GM23338 (cell line): ENCODE measurements at regions not wholly inside any gene's neighbourhood (a gene's known extent, or its start where the extent isn't known, plus 50 kb on each side); places are given as distances from the start of the nearest gene placed in this dataset.

ENCODE experiments used
- ATAC-seq: fragments of 200-7000 bp; cut with Tn5 transposase; 3 replicates; pipeline ENCODE4 v1.9.1; 2020
- DNase-seq: peaks from one replicate; pipeline ENCODE4 v3.0.0-alpha.2; 2015; ENCODE audit warnings: low spot score
- H2AFZ ChIP-seq: fragments of 200-600 bp; sonication (generic); 2 replicates; pipeline ENCODE4 v1.8.0; 2016; ENCODE audit warnings: antibody characterized with exemption, mild to moderate bottlenecking, moderate library complexity
- H3F3A ChIP-seq: fragments of 200-600 bp; sonication (generic); replicated peaks from 2 replicates; pipeline ENCODE4 v1.8.0; 2017; ENCODE audit warnings: antibody characterized with exemption, mixed run types, low read depth
- H3K27ac ChIP-seq: fragments of 200-600 bp; sonication (generic); 2 replicates; pipeline ENCODE4 v1.6.1; 2016; ENCODE audit warnings: low read depth
- H3K27me3 ChIP-seq: fragments of 200-600 bp; sonication (generic); 2 replicates; pipeline ENCODE4 v1.8.0; 2016; ENCODE audit warnings: mild to moderate bottlenecking, mixed run types, moderate library complexity; ENCODE audit not compliant: insufficient read depth
- H3K36me3 ChIP-seq: fragments of 200-600 bp; sonication (generic); 2 replicates; pipeline ENCODE4 v1.8.0; 2016; ENCODE audit warnings: mild to moderate bottlenecking; ENCODE audit not compliant: insufficient read depth
- H3K4me1 ChIP-seq: fragments of 200-600 bp; sonication (generic); 2 replicates; pipeline ENCODE4 v1.8.0; 2016; ENCODE audit warnings: mild to moderate bottlenecking, moderate library complexity; ENCODE audit not compliant: insufficient read depth
- H3K4me2 ChIP-seq: fragments of 200-600 bp; sonication (generic); 2 replicates; pipeline ENCODE4 v1.7.1; 2017; ENCODE audit warnings: mixed run types
- H3K4me3 ChIP-seq: fragments of 200-600 bp; sonication (generic); 2 replicates; pipeline ENCODE4 v1.6.1; 2016; ENCODE audit warnings: mixed run types
- H3K79me2 ChIP-seq: fragments of 200-600 bp; sonication (generic); replicated peaks from 2 replicates; pipeline ENCODE4 v1.8.0; 2017; ENCODE audit warnings: mild to moderate bottlenecking; ENCODE audit not compliant: insufficient read depth
- H3K9me2 ChIP-seq: fragments of 200-600 bp; sonication (generic); 2 replicates; pipeline ENCODE4 v1.8.0; 2017; ENCODE audit not compliant: insufficient read depth
- H4K20me1 ChIP-seq: fragments of 200-600 bp; sonication (generic); replicated peaks from 2 replicates; pipeline ENCODE4 v1.8.0; 2017; ENCODE audit warnings: mild to moderate bottlenecking; ENCODE audit not compliant: insufficient read depth
- H3K27ac Mint-ChIP-seq: 2 replicates; pipeline ENCODE4 v1.8.0; 2020; ENCODE audit warnings: inconsistent platforms, mild to moderate bottlenecking, moderate library complexity, mixed read lengths
- H3K27me3 Mint-ChIP-seq: 3 replicates; pipeline ENCODE4 v1.8.0; 2022; ENCODE audit warnings: low read depth, mild to moderate bottlenecking, moderate library complexity, mixed read lengths, inconsistent platforms; ENCODE audit not compliant: insufficient read depth, poor library complexity
- H3K36me3 Mint-ChIP-seq: 3 replicates; pipeline ENCODE4 v1.8.0; 2021; ENCODE audit warnings: low read depth, mild to moderate bottlenecking, inconsistent platforms, moderate library complexity, mixed read lengths
- H3K4me1 Mint-ChIP-seq: 3 replicates; pipeline ENCODE4 v1.8.0; 2020; ENCODE audit warnings: mild to moderate bottlenecking, inconsistent platforms, mixed read lengths
- H3K4me3 Mint-ChIP-seq: 3 replicates; pipeline ENCODE4 v1.8.0; 2021; ENCODE audit warnings: moderate library complexity, mild to moderate bottlenecking, inconsistent platforms, mixed read lengths
- H3K9me3 Mint-ChIP-seq: 3 replicates; pipeline ENCODE4 v1.8.0; 2020; ENCODE audit warnings: moderate library complexity, mild to moderate bottlenecking, inconsistent platforms, mixed read lengths
- CTCF ChIP-seq, 2 experiments: fragments of 200-600 bp in 1 of 2; sonication (generic) in 1 of 2; conservative IDR thresholded peaks; 2 replicates each; pipeline versions ENCODE4 v1.5.1 to v1.6.1; 2016 to 2017; ENCODE audit warnings: antibody characterized with exemption in 2 of 2, low read depth in 2 of 2, mild to moderate bottlenecking in 2 of 2, moderate library complexity in 1 of 2
- EZH2 ChIP-seq: fragments of 200-600 bp; sonication (generic); IDR thresholded peaks from one replicate; pipeline ENCODE4 v1.8.0; 2017; ENCODE audit warnings: antibody characterized with exemption, mild to moderate bottlenecking, low read depth; ENCODE audit not compliant: unreplicated experiment
- POLR2AphosphoS5 ChIP-seq: IDR thresholded peaks from 2 replicates; pipeline ENCODE4 v1.6.1; 2016; ENCODE audit warnings: antibody characterized with exemption, low read depth
- REST ChIP-seq: IDR thresholded peaks from one replicate; pipeline ENCODE4 v1.6.1; 2018; ENCODE audit warnings: antibody characterized with exemption; ENCODE audit not compliant: unreplicated experiment

GRCh38 chr9:11968631-11969030 lies 724.6 kb upstream of the TYRP1 start (continued):
- TF ChIP-seq REST = no peak
- no peak for TF ChIP-seq CTCF (conservative IDR thresholded peaks at IDR 0.05; ENCODE audit: low read depth in 2 of 2)
- TF ChIP-seq EZH2 = no peak
- no peak for TF ChIP-seq POLR2AphosphoS5

- Histone ChIP-seq H2AFZ (no peak overlapping the region), H3K4me1 (no peaks in the 10 kb centered on the region), H4K20me1 (no peaks in the 10 kb centered on the region), H3K27me3 (no peaks in the 10 kb centered on the region), H3F3A (no peaks in the 10 kb centered on the region), H3K4me2 (no peak overlapping the region), H3K9me2 (no peaks in the 10 kb centered on the region), H3K4me3 (no peak overlapping the region), H3K36me3 (no peaks in the 10 kb centered on the region), H3K27ac (no peak overlapping the region), H3K79me2 (no peaks in the 10 kb centered on the region)
- Mint-ChIP-seq H3K4me3 (no peak overlapping the region), H3K4me1 (no peaks in the 10 kb centered on the region), H3K9me3 (no peaks in the 10 kb centered on the region), H3K36me3 (no peaks in the 10 kb centered on the region), H3K27me3 (no peaks in the 10 kb centered on the region), H3K27ac (no peak overlapping the region)
- TF ChIP-seq REST (no peak), POLR2AphosphoS5 (no peak), CTCF (conservative IDR thresholded peaks at IDR 0.05; ENCODE audit: low read depth in 2 of 2) (no peak)
- DNase-seq (no peak), ATAC-seq (no peak)
Observed at GRCh38 chr9:11973011-11973410, 720.2 kb upstream of the TYRP1 start.
